ENCODE measurements at regions not wholly inside any gene's neighbourhood (a gene's known extent, or its start where the extent isn't known, plus 50 kb on each side); places are given as distances from the start of the nearest gene placed in this dataset.
"Not testable (repeated sequence)": the region's sequence is repeated elsewhere in the genome, so short reads cannot be mapped to it uniquely, and the experiment has no call there.

- not testable (repeated sequence) for TF ChIP-seq CTCF (tag by site-specific recombination; IDR thresholded peaks at IDR 0.05); BCL11A (tag by site-specific recombination; IDR thresholded peaks at IDR 0.05; ENCODE audit: low read depth)
These were observed 162.8 kb downstream of the IGLL1 start for GRCh38 chr22:23417327-23417726.

Measured in HEK293 (cell line).